ENCODE measurements at regions not wholly inside any gene's neighbourhood (a gene's known extent, or its start where the extent isn't known, plus 50 kb on each side); places are given as distances from the start of the nearest gene placed in this dataset.

DNA sequence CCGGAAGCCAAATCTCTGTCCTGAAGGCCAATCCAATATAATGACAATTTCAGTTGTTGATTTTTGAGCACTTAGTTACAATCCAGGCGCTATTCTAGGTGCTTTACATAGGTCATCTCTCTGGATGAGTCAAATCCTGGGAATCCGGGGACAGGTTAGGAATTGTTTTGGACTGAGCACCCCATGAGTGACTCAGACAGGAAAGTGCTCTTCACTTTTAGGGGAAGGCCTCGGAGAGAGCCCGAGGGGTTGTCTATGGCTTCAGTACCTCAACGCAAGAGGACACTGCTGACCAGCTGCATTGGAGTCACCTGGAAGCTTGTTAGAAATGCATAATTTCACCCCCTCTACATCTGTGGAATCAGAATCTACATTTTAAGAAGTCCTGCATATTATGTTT lies 108.8 kb downstream of the IRX5 start:
- in situ Hi-C loops (cut with MboI; ENCODE audit: low pct_unique_long_range_greater_than_20kb, low sequenced_read_pairs): no loop called here
- no peak for DNase-seq

DNA sequence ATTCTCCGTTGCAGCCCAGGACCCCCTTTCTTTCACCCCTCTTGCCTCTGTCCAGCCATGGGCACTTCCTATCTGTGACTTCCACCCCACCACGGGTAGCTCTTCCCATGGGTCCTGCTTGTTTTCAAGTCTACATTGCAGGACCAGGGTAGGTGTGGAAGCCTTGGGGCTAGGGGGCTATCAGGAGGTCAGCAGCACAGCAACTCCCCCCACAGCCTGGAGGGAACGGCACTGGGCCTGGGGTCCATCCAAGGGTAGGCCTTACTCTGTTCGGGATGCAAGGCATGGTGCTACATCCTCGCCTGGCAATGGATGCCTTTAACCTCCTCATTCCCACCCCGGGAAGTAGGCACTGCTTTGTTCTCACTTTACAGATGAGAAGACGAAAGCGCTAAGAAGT lies 109.3 kb downstream of the IRX5 start:
- DNase-seq: no peak
- in situ Hi-C loops (cut with MboI; ENCODE audit: low pct_unique_long_range_greater_than_20kb, low sequenced_read_pairs): no loop called here

DNA sequence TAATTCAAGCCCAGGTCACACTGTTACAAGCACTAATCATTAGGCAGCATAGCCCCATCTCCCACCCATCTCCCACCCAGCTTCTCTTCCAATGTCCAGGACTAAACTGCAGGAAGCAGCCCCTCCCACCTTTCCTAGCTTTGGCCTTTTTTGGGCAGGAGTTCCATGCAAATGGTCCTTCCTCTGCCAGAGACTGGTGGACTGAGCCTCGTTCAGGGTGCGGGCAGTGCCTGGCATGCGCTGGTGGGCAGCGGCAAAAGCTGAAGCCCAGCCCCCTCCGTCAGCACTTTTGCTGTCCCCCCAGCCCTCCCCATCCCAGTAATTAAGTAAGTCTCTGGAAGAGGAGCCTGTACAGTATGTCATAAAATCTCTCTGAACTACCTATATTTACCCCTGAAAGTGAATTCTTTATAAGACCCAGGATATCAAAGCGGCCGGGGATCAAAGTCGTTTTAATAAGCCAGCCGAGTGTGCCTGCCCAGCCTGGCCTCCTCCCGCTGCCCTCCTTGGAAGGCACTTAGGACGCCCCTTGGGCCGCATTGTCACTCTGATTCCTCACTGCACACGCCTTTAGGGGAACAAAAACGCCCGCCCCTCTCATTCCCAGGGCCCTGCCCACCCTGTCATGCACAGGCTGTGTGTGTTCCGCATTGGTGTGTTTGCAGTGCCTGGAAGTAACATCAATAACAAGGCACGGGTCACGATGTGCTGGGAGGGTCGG lies 109.9 kb downstream of the IRX5 start:
- DNase-seq: no peak
- in situ Hi-C loops (cut with MboI; ENCODE audit: low pct_unique_long_range_greater_than_20kb, low sequenced_read_pairs): no loop called here

DNA sequence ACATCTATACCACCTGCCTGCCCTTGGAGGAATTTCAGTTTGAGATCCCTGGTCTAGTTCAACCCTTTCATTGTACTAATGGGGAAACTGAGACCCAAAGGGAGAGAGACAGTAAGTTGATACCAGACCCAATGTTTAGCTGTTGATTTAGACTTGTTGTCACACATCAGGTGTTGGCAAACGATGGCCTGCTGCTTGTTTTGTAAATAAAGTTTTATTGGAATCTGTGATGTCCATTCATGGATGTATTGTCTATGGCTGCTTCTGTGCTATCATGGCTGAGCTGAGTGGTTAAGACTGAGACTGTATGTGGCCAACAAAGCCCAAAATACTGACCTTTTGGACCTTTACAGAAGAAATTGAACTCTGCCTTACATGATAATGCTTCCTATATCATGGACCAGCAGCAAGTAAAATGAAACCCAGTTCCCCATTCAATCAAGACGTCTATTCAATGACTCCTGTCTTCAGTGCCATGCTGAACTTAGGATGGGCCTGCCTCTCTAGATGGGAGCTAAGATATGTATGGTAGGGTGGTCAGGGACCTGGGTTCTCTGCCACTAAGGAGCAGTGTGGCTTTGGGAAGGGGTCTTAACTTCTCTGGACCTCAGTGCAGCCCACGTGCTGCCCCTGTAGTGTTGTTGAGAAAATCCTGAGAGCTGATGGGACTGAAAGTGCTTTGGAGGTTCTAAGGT lies 111.0 kb downstream of the IRX5 start:
- in situ Hi-C loops (cut with MboI; ENCODE audit: low pct_unique_long_range_greater_than_20kb, low sequenced_read_pairs): no loop called here
- no peak for DNase-seq

DNA sequence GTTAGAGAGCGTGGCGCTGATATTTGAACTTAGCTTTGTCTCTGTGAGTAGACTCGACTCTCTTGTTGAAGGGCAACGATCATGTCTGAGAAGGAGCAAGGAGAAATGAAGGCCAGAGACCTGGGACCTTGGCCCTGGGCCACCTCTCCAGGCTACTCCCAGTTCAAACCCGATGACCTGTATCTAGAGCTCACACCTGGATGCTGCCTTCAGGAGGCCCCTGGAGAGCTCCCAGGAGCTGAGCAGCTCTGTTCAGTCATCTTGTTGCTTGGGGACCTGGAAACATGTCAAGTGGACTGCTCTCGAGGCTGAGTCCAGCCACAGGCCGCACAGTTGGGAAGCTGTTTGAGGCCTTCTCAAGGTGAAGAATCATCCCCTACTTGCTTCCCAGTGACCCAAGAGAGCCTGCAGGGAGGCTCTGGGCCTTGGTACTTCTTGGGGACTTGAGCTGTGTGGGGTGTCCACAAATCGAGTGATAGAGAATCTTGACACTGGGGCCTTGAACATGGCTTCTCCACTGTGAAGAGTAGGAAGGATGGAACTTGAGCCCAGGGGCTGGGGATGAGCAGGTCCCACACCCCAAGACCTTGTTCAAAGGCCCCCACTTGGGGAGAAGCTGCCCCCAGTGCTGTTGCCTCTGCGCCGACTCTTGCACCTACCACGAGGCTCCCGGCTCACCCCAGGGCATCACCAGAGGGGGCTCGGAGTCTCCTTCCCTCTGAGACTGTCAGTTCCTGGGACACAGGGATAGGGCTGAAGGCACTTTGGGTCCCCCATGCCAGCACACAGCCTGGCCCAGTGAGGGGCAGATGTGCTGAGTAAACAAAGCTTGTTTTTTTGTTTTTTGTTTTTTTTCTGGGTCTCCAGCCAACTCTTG lies 112.1 kb downstream of the IRX5 start:
- in situ Hi-C loops (cut with MboI; ENCODE audit: low pct_unique_long_range_greater_than_20kb, low sequenced_read_pairs): no loop called here
- DNase-seq: no peak

DNA sequence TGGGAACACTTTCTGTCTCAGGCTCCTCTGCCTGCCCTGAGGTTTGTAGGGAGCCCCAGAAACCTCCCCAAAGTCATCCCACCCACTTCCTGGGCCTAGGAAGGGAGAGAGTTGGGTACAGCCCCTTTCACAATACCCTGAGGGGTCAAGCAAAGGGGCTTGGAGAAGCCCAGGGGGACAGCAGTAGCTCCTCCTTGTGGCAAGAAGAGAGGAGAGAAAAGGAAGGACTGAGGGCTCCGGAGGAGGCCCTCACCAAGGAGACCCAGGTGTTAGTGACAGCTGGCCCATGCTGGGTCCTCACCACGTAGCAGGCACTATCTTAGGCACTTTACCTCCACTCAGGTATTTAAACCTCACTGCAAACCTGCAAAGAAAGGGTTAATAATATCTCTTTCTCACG lies 112.8 kb downstream of the IRX5 start:
- in situ Hi-C loops (cut with MboI; ENCODE audit: low pct_unique_long_range_greater_than_20kb, low sequenced_read_pairs): no loop called here

DNA sequence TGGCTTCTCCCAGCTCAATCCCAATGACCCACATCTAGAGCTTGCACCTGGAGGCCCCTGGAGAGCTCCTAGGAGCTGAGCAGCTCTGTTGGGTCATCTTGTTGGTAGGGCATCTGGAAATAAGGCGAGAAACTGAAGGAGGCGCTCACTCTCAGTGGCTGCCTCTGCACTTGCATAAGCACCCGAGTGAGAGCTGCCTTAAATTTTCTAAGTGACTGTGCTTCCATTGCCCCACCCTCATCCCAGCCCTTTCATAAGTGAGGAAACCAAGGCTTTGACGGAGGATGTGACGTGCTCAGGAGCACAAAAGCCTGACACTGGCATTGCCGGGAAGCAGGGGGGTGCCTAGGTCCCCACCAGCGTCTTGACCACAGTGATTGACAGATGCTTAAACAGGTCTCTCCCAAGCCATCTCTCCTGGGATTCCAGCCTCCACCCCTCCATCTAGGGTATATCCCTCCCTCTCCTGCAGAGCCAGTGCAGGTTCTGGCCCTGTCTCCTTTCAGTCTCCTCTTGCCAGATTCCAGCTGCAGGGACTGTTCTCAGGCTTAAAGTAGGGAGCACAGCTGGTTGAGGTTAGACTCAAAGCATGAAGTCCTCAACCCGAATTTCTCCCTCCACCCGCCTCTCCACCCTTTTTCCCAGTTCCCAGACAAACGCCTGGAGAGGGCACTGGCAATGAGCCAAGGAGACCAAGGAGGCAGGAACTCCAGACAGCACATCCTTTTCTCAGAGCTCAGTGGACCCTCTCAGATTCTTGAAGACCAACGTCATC lies 113.7 kb downstream of the IRX5 start:
- DNase-seq: no peak
- in situ Hi-C loops (cut with MboI; ENCODE audit: low pct_unique_long_range_greater_than_20kb, low sequenced_read_pairs): no loop called here

More for the DNA sequence above, 112.8 kb downstream of the IRX5 start:
- DNase-seq: no peak

DNA sequence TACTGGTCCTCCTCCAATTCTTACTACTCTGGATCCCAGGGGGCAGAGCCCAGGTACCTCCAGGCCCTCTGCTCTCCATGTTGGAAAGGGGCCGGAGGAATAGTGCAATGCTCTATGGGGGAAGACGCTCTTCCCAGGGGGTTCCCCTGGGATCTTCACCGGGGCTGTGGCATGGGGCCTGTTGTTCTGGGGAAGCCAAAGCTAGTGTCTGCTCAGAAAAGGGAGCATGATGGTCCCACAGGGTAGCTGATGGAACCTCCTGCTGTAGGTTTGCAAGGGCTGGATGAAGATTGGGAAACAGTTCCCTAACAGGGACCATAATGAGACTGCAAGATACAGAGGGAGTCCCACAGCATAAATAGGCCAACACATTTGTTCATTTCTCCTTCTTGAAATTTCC lies 114.7 kb downstream of the IRX5 start:
- no peak for DNase-seq
- in situ Hi-C loops (cut with MboI; ENCODE audit: low pct_unique_long_range_greater_than_20kb, low sequenced_read_pairs): no loop called here

DNA sequence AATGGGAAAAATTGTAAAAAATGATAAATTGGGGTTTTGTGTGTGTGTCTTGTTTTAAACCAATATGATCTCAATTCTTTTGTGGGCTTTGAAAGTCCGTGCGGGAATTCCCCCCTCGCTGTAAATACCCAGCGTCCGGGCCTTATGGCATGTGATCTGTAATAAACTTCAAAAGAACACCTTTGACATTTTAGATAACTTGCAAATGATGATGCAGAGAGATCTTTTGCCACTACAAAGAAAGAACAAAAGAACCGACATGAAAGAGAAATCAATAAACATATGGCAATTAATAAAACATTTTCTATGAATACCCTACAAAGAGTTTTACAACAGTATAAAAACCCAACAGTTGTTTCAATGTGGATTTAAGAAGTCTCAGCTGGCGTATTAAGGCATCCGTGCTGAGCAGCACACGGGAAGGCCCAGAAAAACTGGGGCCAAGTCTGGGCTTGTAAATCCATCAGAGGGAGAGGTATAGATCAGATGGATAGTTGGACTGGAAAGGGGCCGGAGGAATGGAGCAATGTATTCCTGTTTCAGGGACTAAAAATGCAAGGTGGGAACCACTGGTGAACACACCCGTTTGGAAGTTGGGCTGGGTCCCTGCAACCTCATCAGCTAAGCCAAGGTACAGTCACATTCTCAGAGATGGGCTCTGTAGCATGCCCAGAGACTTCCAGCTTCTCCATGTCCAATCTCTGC lies 115.2 kb downstream of the IRX5 start:
- in situ Hi-C loops (cut with MboI; ENCODE audit: low pct_unique_long_range_greater_than_20kb, low sequenced_read_pairs): no loop called here
- DNase-seq: no peak

DNA sequence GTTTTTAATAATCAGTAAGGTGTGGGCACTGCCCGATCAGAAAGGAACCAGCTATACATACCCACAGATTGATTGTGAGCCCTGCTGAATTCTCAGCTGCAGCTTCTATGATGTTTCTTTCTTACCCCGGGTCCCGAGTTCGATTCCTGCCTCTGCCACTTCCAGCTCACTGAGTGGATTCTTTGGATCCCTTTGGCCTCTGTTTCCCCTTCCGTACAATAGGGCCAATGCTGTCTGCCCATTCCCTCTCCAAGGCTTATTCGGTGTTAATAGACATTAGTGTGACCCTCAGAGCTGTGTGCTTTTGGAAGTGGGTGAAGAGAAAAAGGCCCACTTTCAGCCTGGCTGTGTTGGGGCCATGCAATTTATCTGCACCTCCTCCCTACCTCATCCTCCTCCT lies 115.8 kb downstream of the IRX5 start:
- in situ Hi-C loops (cut with MboI; ENCODE audit: low pct_unique_long_range_greater_than_20kb, low sequenced_read_pairs): no loop called here
- DNase-seq: no peak

DNA sequence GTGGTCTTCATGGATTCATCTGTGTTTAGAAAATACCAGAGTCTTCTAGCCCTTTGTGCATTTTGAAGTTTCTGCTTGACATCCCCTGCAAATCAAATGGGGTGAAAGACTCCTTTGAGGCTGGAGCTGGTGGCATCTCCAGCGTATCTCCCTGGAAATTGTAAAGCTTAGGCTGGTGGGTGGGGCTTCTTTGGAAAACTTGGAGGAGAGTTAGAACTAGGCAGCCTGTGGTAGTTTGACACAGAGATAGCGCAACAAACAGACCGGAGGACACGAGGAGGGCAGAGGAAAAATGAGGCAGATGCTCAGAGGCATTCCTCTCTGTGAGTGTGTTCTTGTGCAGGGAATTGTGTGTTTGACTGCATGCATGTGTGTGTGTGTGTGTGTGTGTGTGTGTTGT lies 116.3 kb downstream of the IRX5 start:
- DNase-seq: no peak
- in situ Hi-C loops (cut with MboI; ENCODE audit: low pct_unique_long_range_greater_than_20kb, low sequenced_read_pairs): no loop called here

DNA sequence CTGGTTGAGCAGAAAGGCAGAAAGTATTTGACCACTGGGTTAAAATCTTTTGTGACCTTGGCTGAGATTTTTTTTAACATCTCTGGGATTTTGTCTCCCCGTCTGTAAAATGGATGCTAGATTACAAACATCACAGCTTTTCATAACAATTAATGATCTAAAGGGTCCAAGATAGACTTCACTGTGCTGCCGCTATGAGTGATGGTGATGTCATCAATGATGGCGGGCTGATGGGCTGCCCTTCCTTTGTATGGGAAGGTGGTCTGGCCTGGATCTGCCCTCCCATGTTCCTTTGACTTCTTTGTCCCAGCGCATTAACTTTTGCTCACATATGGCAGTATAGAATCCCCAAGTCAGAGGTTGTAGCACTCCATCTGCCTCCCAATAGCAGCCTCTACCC lies 116.7 kb downstream of the IRX5 start:
- in situ Hi-C loops (cut with MboI; ENCODE audit: low pct_unique_long_range_greater_than_20kb, low sequenced_read_pairs): no loop called here

DNA sequence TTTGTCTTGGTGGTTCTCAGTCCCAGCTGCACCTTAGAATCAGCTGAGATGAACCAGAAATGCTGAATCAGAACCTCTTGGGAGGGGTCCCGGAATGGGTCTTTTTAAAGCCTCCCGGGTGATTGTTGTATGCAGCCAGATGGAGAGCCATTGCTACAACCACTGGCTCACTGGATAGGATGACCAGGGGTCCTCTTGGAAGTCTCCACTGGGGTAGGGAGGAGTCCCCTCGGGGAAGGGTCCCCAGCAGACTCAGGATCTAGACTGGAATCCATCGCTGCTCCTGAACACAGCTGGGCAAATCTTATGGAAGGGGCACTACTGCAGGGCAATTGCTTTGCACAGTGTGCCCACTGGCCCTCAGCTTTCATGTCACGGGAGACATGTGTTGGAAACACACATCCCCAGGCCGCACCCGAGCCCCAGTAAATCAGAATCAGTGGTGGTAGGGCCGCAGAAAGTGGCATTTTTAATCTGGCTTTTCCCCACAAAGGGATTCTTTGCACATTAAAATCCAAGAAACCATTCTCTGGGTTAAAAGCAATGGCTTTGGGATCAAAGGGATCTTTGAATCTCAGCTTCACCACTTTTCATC lies 117.3 kb downstream of the IRX5 start:
- in situ Hi-C loops (cut with MboI; ENCODE audit: low pct_unique_long_range_greater_than_20kb, low sequenced_read_pairs): no loop called here
- DNase-seq: no peak

More for the DNA sequence above, 116.7 kb downstream of the IRX5 start:
- DNase-seq: no peak

DNA sequence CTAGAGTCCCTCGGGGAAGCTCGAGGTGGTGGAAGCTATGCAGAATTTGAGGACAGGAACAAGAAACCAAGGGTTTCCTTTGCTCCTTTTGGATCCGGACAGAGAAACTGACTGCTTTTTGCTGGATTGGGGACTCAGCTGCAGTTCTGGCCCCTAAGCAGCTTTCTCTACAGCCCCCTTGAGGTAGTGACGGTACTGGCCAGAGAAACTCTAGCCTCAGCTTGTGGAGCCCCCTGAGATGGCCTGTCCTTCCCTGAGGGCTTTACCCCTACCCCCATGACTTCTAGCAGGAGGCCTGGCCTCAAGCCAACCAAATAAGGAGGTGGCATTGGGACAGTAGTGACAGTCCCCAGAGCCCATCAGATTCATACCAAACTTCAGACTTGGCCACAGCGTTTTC lies 118.1 kb downstream of the IRX5 start:
- in situ Hi-C loops (cut with MboI; ENCODE audit: low pct_unique_long_range_greater_than_20kb, low sequenced_read_pairs): no loop called here
- DNase-seq: no peak

DNA sequence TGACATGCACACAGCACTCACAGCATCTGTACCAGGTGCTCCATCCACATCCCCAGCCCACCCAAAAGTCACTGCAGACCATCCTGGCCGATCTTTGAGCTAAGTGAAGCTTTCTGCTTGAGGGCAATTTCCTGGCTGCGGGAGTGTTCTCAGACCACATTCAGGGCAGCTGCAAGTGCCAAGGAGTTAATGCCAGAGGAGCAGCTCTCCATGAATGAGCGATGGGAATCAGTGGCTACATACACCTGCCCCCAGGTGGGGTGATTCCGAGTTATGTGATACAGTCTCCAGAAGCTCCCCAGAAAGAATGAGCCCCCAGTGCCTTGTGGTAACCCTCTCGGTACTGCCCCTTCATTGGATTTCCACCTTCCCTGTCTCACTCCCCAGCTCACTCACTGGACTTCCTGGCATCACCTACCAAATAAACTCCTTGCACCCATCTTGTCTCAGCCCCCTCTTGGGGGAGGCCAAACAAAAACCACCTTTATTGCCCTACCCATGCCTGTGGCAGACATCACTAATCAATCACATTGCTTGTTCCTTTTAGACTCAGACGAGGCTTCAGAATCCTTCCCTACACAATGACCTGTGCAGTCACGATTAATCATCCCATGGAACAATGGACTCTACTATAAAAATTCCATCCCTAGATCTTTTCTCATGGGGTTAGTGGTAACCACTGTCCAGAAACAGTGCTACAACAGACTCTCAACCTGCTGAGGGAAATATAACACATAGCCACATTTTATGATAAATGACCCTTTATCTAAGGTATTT lies 121.1 kb downstream of the IRX5 start:
- in situ Hi-C loops (cut with MboI; ENCODE audit: low pct_unique_long_range_greater_than_20kb, low sequenced_read_pairs): no loop called here

DNA sequence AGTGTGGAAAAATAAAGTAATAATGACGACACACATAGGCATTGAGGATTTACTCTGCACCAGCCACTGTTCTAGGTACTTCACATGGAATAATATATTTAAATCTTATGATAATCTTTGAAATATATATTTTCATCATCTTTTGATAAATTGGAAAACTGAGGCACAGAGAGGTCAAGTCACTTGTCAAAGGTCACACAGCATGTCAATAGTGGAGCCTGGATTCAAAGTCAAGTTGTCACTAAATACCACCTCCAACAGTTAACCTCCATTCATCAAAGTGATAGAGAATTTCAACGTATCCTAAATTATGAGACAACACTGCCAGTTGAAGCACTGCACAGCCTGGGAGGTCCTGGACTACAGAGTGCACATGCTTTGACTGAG lies 121.7 kb downstream of the IRX5 start:
- no peak for DNase-seq
- in situ Hi-C loops (cut with MboI; ENCODE audit: low pct_unique_long_range_greater_than_20kb, low sequenced_read_pairs): no loop called here

More for the DNA sequence above, 121.1 kb downstream of the IRX5 start:
- no peak for DNase-seq

DNA sequence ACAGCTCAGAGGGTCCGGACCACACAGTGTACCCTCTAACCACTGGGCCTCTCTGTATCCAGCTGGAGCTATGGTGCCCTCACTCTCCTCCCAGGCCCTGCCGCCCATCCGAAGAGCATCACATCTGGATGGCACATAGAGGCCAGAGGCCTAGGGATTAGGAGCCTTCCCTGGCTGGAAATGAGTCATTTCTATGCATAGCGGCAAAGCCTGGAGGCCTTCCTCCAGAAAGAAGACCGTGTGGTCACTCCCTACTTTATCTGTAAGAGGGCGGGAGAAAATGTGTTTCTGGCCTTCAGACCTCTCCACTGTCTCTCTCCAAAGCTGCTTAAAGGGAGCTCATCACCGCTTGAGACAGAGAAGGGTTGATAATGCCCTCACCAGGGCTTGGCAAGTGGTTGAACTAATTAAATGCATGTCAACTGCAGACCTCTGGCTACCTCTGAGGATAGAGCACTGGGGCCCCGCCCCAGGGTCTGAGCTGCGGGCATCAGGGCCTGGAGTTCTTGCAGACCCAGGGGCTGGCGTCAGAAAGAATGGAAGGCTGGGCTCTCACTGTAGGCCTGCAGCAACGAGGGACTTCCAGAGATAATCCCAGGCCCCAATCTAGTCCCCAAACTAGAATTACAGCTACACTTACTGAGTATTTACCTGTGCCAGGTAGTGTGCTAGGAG lies 122.2 kb downstream of the IRX5 start:
- in situ Hi-C loops (cut with MboI; ENCODE audit: low pct_unique_long_range_greater_than_20kb, low sequenced_read_pairs): no loop called here
- DNase-seq: no peak
